ENCODE measurements at regions not wholly inside any gene's neighbourhood (a gene's known extent, or its start where the extent isn't known, plus 50 kb on each side); places are given as distances from the start of the nearest gene placed in this dataset.

DNA sequence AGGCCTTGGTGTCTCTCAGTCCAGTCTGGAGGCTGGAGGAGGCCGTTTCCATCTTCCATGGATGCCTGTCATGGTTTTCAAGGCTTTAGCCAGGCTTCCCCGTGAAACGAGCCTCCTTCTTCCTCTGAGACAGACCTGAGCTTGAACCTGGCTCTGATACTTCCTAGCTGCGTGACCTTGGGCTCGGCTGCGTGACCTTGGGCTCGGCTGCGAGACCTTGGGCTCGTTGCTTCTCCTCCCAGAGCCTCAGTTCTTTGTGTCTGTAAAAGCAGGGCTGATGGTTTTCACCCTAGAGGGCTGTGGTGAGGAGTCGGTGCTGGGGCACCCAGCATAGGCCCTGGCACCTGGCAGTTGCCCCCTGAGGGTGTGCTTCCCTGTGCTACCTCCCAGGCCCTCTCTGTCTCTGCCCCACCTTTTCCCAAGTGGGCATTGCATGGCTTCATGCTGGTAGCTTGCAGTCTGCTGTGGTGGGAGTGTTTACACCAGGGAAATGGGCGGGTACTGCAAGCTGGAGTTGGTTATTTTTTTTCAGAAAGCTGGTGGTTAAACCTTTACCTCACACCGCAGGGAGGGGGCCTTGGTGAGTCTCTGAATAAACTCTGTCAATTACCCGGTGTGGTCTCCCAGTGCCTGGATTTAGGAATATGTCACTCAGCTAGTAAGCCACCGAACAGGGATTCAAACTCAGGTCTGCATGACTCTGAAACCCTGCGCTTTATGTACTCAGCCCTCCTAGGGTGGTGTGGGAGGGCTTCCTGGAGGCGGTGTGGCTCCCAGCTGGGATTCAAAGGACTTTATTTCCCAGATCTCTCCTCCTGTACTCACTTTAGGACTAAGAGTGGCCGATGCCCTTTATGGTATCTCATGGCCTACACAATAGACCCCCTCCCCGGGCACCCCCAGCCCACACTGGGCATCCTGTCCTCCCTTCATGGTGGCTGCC lies 129.0 kb upstream of the CIBAR2 start:
- TF ChIP-seq, protein P1, sequence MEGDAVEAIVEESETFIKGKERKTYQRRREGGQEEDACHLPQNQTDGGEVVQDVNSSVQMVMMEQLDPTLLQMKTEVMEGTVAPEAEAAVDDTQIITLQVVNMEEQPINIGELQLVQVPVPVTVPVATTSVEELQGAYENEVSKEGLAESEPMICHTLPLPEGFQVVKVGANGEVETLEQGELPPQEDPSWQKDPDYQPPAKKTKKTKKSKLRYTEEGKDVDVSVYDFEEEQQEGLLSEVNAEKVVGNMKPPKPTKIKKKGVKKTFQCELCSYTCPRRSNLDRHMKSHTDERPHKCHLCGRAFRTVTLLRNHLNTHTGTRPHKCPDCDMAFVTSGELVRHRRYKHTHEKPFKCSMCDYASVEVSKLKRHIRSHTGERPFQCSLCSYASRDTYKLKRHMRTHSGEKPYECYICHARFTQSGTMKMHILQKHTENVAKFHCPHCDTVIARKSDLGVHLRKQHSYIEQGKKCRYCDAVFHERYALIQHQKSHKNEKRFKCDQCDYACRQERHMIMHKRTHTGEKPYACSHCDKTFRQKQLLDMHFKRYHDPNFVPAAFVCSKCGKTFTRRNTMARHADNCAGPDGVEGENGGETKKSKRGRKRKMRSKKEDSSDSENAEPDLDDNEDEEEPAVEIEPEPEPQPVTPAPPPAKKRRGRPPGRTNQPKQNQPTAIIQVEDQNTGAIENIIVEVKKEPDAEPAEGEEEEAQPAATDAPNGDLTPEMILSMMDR (IDR thresholded peaks at IDR 0.05): no peak
- TF ChIP-seq POLR2A (IDR thresholded peaks at IDR 0.05): no peak

All from uterus (tissue), 2 donors.